Fibroblast of peridontal ligament (primary cell): ENCODE measurements at regions not wholly inside any gene's neighbourhood (a gene's known extent, or its start where the extent isn't known, plus 50 kb on each side); places are given as distances from the start of the nearest gene placed in this dataset.

Source experiments
- DNase-seq: peaks from one replicate; pipeline ENCODE4 v3.0.0-alpha.2; 2010; ENCODE audit errors: extremely low read depth

- DNase-seq = no peak
Observed at GRCh38 chr4:104964410-104965175, 182.1 kb upstream of the TET2 start.

GRCh38 chr4:104966349-104967033 lies 180.2 kb upstream of the TET2 start:
- no peak for DNase-seq

GRCh38 chr4:104967034-104967401 lies 179.7 kb upstream of the TET2 start:
- DNase-seq = no peak

- DNase-seq = no peak
Observed at GRCh38 chr4:104969394-104970082, 177.1 kb upstream of the TET2 start.

GRCh38 chr4:104971462-104971861 lies 175.2 kb upstream of the TET2 start:
- DNase-seq = no peak

GRCh38 chr4:104973708-104974107 lies 173.0 kb upstream of the TET2 start:
- DNase-seq = no peak

GRCh38 chr4:104975617-104976016 lies 171.1 kb upstream of the TET2 start:
- DNase-seq = no peak

- DNase-seq = no peak
Observed at GRCh38 chr4:104976262-104976661, 170.4 kb upstream of the TET2 start.

- no peak for DNase-seq
Observed at GRCh38 chr4:104979083-104979760, 167.5 kb upstream of the TET2 start.

GRCh38 chr4:104983615-104984179 lies 163.0 kb upstream of the TET2 start:
- no peak for DNase-seq

GRCh38 chr4:104986306-104986705 lies 160.4 kb upstream of the TET2 start:
- DNase-seq = no peak

GRCh38 chr4:104989371-104989770 lies 157.3 kb upstream of the TET2 start:
- no peak for DNase-seq

- DNase-seq = no peak
Observed at GRCh38 chr4:105002278-105002677, 144.4 kb upstream of the TET2 start.

GRCh38 chr4:105014234-105014633 lies 132.4 kb upstream of the TET2 start:
- no peak for DNase-seq

GRCh38 chr4:105014635-105015034 lies 132.0 kb upstream of the TET2 start:
- no peak for DNase-seq

GRCh38 chr4:105015750-105016149 lies 130.9 kb upstream of the TET2 start:
- no peak for DNase-seq

GRCh38 chr4:105022811-105023667 lies 123.6 kb upstream of the TET2 start:
- no peak for DNase-seq

- no peak for DNase-seq
Observed at GRCh38 chr4:105023668-105024055, 123.0 kb upstream of the TET2 start.

- no peak for DNase-seq
Observed at GRCh38 chr4:105025263-105026017, 121.2 kb upstream of the TET2 start.

GRCh38 chr4:105036991-105037390 lies 109.7 kb upstream of the TET2 start:
- DNase-seq = no peak
